PC-9 (cell line): ENCODE measurements at regions not wholly inside any gene's neighbourhood (a gene's known extent, or its start where the extent isn't known, plus 50 kb on each side); places are given as distances from the start of the nearest gene placed in this dataset.

ENCODE experiments used
- CTCF ChIP-seq: fragments of 200-600 bp; sonication (generic); conservative IDR thresholded peaks from 2 replicates; pipeline ENCODE4 v1.6.1; 2017; ENCODE audit warnings: mixed run types, antibody characterized with exemption, mild to moderate bottlenecking, moderate library complexity
- EZH2 ChIP-seq: fragments of 200-600 bp; sonication (generic); IDR thresholded peaks from 2 replicates; pipeline ENCODE4 v1.8.0; 2017; ENCODE audit warnings: antibody characterized with exemption, low read depth

- TF ChIP-seq CTCF, result no peak
- no peak for TF ChIP-seq EZH2
Measured at GRCh38 chr4:171759274-171759673, 53.9 kb upstream of the GALNTL6 start.
